PC-9 (cell line): ENCODE measurements at regions not wholly inside any gene's neighbourhood (a gene's known extent, or its start where the extent isn't known, plus 50 kb on each side); places are given as distances from the start of the nearest gene placed in this dataset.

Experiments used
- BruUV-seq: library from RNA; stranded (reverse); fragments of 400-500 nt; replicated peaks from 2 replicates; lab custom pipeline; 2021; lab: Mats Ljungman, UMichigan
- CTCF ChIA-PET: fragments of 300-600 bp; sonication (Branson Sonifier 250); formaldehyde crosslinking; loops from one replicate; lab custom pipeline; 2022; ENCODE audit warnings: antibody characterized with exemption; lab: Charles Lee
- POLR2A ChIA-PET: fragments of 300-600 bp; sonication (Branson Sonifier 250); formaldehyde crosslinking; loops from one replicate; lab custom pipeline; 2022; ENCODE audit warnings: antibody characterized with exemption; ENCODE audit not compliant: unreplicated experiment; lab: Charles Lee
- DNase-seq, 2 experiments: peaks; one replicate each; pipeline versions ENCODE4 v3.0.0 to v3.0.0-alpha.2; 2015 to 2022; ENCODE audit warnings: mixed read lengths in 1 of 2
- H2AFZ ChIP-seq: fragments of 200-600 bp; sonication (generic); 2 replicates; pipeline ENCODE4 v1.8.1; 2017; ENCODE audit warnings: antibody characterized with exemption
- H3F3A ChIP-seq: fragments of 200-600 bp; sonication (generic); 2 replicates; pipeline ENCODE4 v1.8.1; 2017; ENCODE audit warnings: antibody characterized with exemption, mild to moderate bottlenecking, low read depth; ENCODE audit not compliant: insufficient read depth
- H3K27ac ChIP-seq: fragments of 200-600 bp; sonication (generic); 2 replicates; pipeline ENCODE4 v1.6.1; 2016; ENCODE audit warnings: mixed run types
- H3K27me3 ChIP-seq: fragments of 200-600 bp; sonication (generic); 2 replicates; pipeline ENCODE4 v1.6.1; 2016; ENCODE audit warnings: low read depth, mixed run types; ENCODE audit not compliant: insufficient read depth
- H3K36me3 ChIP-seq: fragments of 200-600 bp; sonication (generic); 2 replicates; pipeline ENCODE4 v1.6.1; 2016; ENCODE audit warnings: low read depth, mixed run types
- H3K4me1 ChIP-seq: fragments of 200-600 bp; sonication (generic); replicated peaks from 2 replicates; pipeline ENCODE4 v1.6.1; 2016; ENCODE audit warnings: mixed run types; ENCODE audit not compliant: insufficient read depth
- H3K4me2 ChIP-seq: fragments of 200-600 bp; sonication (generic); 2 replicates; pipeline ENCODE4 v1.6.1; 2017; ENCODE audit warnings: mixed run types
- H3K4me3 ChIP-seq: fragments of 200-600 bp; sonication (generic); 2 replicates; pipeline ENCODE4 v1.6.1; 2016; ENCODE audit warnings: mixed run types
- H3K79me2 ChIP-seq: fragments of 200-600 bp; sonication (generic); 2 replicates; pipeline ENCODE4 v1.6.1; 2017; ENCODE audit warnings: low read depth, mixed run types
- H3K9me2 ChIP-seq: fragments of 200-600 bp; sonication (generic); 2 replicates; pipeline ENCODE4 v1.8.1; 2017; ENCODE audit warnings: mild to moderate bottlenecking; ENCODE audit not compliant: insufficient read depth
- H3K9me3 ChIP-seq: fragments of 200-600 bp; sonication (generic); 2 replicates; pipeline ENCODE4 v1.8.1; 2016; ENCODE audit warnings: low read depth; ENCODE audit not compliant: insufficient read depth
- H4K20me1 ChIP-seq: fragments of 200-600 bp; sonication (generic); 2 replicates; pipeline ENCODE4 v1.8.1; 2017; ENCODE audit not compliant: insufficient read depth
- CTCF ChIP-seq: fragments of 200-600 bp; sonication (generic); conservative IDR thresholded peaks from 2 replicates; pipeline ENCODE4 v1.6.1; 2017; ENCODE audit warnings: mixed run types, antibody characterized with exemption, mild to moderate bottlenecking, moderate library complexity
- EZH2 ChIP-seq: fragments of 200-600 bp; sonication (generic); IDR thresholded peaks from 2 replicates; pipeline ENCODE4 v1.8.0; 2017; ENCODE audit warnings: antibody characterized with exemption, low read depth
- intact Hi-C: fragments of 100-400 bp; cut with micrococcal nuclease; formaldehyde crosslinking; loops from one replicate; pipeline ENCODE4 v1.10.0; 2022; ENCODE audit not compliant: unreplicated experiment

- H3K27ac ChIP-seq: no peak overlapping the region
- BruUV-seq: no TSS peak
- H3K4me1 ChIP-seq: peaks cover 17% of the 10 kb centered on the region
- CTCF ChIA-PET: no interaction called here
- no peaks in the 10 kb centered on the region for H3K27me3 ChIP-seq
- no peaks in the 10 kb centered on the region for H4K20me1 ChIP-seq
- DNase-seq: no peak
- no peaks in the 10 kb centered on the region for H3K79me2 ChIP-seq
- no peaks in the 10 kb centered on the region for H3K36me3 ChIP-seq
- H3K9me2 ChIP-seq: no peaks in the 10 kb centered on the region
- peaks cover 23% of the 10 kb centered on the region for H3F3A ChIP-seq
- intact Hi-C loops: no loop called here
- POLR2A ChIA-PET: no interaction called here
- H3K9me3 ChIP-seq: no peaks in the 10 kb centered on the region; the same call in 1 of the 2 replicates
- no peak overlapping the region for H2AFZ ChIP-seq
- H3K4me3 ChIP-seq: no peak overlapping the region
- no peak overlapping the region for H3K4me2 ChIP-seq
- TF ChIP-seq EZH2 (no peak), CTCF (no peak)
These were observed 259.6 kb upstream of the KRR1 start for GRCh38 chr12:75771023-75771422.

GRCh38 chr12:75767957-75768356 is 256.5 kb upstream of the KRR1 start:
- Histone ChIP-seq H3K27ac (no peak overlapping the region), H3F3A (peaks cover 19% of the 10 kb centered on the region), H3K36me3 (no peaks in the 10 kb centered on the region), H3K4me2 (no peak overlapping the region), H3K9me2 (no peaks in the 10 kb centered on the region), H4K20me1 (no peaks in the 10 kb centered on the region), H3K9me3 (peaks cover 3% of the 10 kb centered on the region; the same call in 1 of the 2 replicates), H3K79me2 (no peaks in the 10 kb centered on the region), H3K27me3 (no peaks in the 10 kb centered on the region), H3K4me1 (peaks cover 36% of the 10 kb centered on the region), H2AFZ (no peak overlapping the region), H3K4me3 (no peak overlapping the region)
- no peak for TF ChIP-seq CTCF
- ChIA-PET POLR2A (no interaction called here), CTCF (no interaction called here)
- no peak for DNase-seq
- BruUV-seq: no TSS peak
- intact Hi-C loops: loop anchor here (2.0 to 5.0 kb wide), 2 partner anchors 46 to 111 kb away; no protein-coding TSS in a partner anchor

GRCh38 chr12:75766263-75767160 is 255.1 kb upstream of the KRR1 start:
- no TSS peak for BruUV-seq
- Histone ChIP-seq H3F3A (peaks cover 18% of the 10 kb centered on the region), H3K36me3 (no peaks in the 10 kb centered on the region), H3K4me1 (peaks cover 36% of the 10 kb centered on the region), H2AFZ (no peak overlapping the region), H3K4me3 (no peak overlapping the region), H3K4me2 (peak overlapping the region; percentile 53), H3K27ac (peak overlapping the region; percentile 72), H3K79me2 (no peaks in the 10 kb centered on the region), H3K27me3 (no peaks in the 10 kb centered on the region), H3K9me3 (peaks cover 3% of the 10 kb centered on the region; the same call in 1 of the 2 replicates), H3K9me2 (no peaks in the 10 kb centered on the region), H4K20me1 (no peaks in the 10 kb centered on the region)
- peak; percentile 40 to 93 for DNase-seq
- CTCF ChIA-PET: interaction anchor here (0.5 kb wide), 1 partner anchor 185 kb away, joined by 3 read pairs; no protein-coding TSS in a partner anchor
- TF ChIP-seq CTCF (no peak), EZH2 (no peak)
- intact Hi-C loops: loop anchor here (2.0 to 5.0 kb wide), 2 partner anchors 44 to 110 kb away; no protein-coding TSS in a partner anchor
- POLR2A ChIA-PET: interaction anchor here (0.5 kb wide), 1 partner anchor 252 kb away, joined by 5 read pairs; no protein-coding TSS in a partner anchor
